GM21526 (cell line): ENCODE measurements at regions not wholly inside any gene's neighbourhood (a gene's known extent, or its start where the extent isn't known, plus 50 kb on each side); places are given as distances from the start of the nearest gene placed in this dataset.
A peak's percentile ranks its signal among the peaks of the same experiment; 100 is the strongest.

Source experiments
- ATAC-seq: cut with Tn5 transposase; IDR thresholded peaks from one replicate; pipeline ENCODE4 v1.9.1; 2021; ENCODE audit warnings: moderate library complexity; ENCODE audit not compliant: unreplicated experiment, low FRiP score

DNA sequence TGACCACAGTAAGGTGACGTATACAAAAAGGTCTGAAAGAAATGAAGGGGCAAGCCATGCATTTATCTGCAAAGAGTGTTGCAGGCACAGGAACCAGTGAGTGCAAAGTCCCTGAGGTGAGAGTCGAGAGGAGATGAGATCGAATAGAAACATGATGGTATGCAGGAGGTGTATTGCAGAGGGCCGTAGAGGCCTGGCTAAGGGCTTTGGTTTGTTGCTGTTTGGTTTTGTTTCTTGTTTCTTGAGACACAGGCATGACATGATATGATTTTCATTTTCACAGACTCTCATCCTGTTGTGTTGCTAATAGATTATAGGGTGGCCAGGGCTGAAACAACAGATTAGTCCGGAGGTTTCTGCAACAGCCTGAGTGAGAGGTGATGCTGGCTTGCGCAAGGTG lies 80.4 kb downstream of the HSPH1 start:
- no peak for ATAC-seq

DNA sequence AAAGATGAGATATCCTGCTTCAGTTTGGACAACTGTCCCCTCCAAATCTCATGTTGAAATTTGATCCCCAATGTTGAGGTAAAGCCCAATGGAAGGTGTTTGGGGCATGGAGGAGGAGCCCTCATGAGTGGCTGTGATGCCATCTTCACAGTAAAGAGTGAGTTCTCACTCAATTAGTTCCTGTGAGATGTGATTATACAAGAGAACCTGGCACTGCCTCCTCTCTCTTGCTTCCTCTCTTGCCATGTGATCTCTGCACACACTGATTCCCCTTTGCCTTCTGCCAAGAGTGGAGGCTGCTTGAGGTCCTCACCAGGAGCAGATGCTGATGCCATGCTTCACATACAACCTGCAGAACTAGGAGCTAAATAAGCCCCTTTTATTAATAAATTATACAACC lies 86.9 kb downstream of the HSPH1 start:
- no peak for ATAC-seq

DNA sequence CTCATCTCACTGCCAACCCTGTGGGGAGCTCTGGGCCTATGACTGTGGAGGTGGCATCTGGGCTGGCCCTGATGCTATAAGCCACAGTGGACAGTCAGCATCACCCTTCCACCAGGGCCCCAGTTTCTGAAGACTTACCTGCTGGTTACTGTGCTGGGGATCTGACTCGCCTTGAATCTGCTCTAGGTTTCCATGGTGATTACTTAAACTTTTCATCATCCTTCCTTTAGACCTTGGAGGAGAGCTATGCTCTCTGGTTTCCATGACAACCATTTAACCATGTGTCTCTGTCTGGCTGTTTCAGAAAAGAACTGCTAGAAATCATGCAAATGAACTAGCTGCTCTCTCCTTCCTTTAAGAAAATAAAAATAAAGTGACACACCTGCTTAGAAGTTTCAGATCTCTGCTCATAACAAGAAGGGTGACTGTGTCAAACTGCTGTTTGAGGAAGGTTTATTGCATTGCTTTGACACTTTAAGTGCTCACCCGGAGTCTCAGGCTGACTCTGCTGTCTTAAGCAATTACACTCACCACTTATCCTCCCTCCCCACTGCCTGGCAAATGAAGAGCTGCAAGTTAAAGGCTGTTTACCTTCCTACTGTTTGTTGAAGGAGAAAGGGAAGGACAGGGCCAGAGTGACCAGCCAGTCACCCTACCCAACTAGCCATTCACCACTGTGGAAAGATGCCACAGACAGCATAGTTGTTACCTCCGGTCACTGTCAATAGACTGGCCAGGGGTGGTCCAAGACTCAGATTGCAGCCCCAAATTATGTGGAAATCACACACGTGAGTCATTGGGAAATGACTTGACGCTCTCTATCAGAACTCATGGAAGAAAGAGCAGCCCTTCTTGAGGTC lies 87.6 kb downstream of the HSPH1 start:
- ATAC-seq = peak; percentile 95

DNA sequence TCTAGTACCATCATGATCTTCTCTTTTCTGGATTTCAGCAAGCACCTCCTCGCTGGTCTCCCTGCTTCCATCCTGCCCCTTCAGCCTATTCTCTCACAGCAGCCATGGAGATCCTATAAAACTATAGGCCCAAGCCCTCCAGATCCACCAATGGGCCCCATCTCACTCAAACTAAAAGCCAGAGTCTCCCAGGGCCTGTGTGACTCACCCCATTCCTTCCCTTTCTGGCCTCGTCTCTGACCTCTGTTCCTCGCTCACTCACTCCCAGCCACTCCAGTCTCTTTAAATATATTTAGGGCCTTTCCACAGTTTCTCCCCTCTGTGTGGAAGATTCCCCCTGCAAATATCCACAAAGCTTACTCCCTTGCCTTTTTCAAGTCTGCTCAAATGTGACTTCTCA lies 89.7 kb downstream of the HSPH1 start:
- no peak for ATAC-seq

DNA sequence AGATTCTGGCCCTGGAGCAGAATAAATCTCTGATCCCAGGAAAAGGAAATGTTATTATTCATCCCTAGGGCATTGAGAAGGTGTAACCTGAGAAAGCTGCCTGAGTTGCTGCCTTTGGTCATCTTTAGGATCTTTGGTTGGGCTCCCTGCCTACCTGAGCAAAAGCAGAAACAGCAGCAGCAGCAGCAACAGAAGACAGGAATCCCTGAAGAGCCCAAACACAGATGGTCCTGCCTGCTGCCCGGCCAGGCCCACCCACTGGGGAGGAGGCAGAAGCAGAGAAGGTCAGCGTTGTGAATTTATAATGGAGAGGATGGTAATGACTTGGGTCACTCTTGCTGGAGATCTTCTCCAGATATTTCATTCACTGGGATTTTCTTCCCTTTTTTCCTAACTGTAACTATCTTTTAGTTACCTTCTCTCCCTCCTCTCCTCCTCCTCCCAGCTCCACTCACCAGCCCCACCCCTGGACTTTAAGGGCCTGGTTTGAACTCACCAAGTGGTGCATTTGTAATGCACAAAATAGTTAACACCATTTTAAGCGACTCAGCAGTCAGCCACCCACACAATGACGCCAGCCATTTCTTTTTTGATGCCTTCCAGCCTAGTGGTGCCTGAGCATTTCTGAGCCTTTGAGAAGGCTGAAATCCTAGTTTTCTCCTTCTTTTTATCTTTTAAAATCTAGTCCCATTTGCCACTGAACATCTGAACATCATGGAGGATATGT lies 91.7 kb downstream of the HSPH1 start:
- ATAC-seq = no peak

DNA sequence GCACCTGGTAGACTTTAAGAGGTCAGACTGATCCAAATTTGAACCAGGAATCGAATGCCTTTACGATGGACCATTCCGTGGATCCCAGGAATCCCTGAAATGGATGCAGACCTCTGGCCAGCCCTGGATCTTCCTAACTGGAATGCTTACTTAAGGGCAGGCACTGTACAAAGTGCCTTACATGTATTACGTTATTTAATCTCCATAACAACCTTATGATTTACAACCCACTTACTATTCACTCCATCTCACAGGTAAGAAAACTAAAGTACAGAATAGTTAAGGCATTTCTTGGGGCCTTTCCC lies 93.6 kb downstream of the HSPH1 start:
- ATAC-seq = no peak

DNA sequence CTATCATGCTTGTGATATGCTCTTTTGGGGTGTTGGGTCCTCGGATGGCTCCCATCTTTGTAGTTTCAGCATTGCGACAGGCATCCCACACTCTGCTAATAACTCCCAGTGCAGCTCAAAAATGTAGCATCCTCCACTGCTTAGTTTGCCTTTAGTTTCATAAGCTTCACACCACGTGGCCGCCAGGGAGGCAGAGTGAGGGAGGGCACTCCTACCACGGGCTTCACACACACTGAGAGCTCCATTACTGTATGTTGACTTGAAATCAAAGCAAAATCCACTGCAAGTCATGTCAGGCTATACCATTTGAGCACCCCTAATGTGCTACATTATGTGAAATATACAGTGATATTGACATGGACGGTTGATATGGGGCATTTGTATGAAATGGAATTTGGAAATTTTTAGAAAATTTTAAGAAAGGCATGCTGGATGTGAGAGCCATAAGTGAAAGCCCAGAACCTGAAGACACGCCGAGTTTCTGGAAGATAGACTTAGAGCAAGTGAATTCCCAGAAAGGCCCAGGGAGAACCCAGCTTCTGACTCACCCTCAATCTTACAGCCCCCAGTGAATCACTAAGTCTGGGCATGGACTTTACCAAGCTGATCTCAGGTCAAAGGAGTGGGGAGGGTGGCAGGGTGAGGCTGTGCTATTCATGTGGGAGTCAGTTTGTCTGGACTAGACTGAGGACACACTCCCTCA lies 94.1 kb downstream of the HSPH1 start:
- ATAC-seq = no peak

DNA sequence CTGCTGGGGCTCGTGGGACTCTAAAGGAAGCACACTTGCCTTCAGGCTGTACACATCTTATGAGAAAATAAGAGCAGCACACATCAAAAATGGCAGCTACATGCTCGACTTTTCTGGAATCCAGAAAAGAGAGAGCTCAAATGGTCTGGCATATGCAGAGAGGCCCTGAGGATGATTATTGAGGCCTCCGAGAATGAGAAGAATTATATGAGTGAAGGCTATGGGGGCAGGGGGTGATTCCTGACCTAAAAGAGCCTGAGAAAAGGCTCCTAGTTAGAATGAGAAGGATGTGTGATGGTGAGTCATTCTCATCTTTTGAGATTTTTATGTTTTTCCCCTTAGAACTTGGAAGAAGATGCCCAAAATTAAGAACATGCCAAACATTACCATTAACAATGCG lies 97.1 kb downstream of the HSPH1 start:
- no peak for ATAC-seq

DNA sequence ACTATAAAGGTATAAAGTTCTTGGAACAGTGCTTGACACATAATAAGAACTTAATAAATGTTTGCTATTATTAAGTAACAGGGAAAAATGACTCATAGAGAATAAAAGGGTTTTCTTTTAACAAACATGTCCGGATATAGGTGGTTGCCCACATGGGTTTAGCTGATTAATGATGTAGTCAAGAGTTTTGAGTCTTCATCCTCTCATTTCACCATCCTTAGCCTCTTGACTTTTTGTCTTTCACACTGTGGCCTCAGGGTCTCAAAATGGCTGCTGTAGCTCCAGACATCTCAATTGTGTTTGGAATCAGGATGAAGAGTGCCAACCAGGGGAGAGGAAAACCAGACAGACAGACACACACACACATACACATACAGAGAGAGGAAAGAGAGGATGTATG lies 97.9 kb downstream of the HSPH1 start:
- no peak for ATAC-seq

DNA sequence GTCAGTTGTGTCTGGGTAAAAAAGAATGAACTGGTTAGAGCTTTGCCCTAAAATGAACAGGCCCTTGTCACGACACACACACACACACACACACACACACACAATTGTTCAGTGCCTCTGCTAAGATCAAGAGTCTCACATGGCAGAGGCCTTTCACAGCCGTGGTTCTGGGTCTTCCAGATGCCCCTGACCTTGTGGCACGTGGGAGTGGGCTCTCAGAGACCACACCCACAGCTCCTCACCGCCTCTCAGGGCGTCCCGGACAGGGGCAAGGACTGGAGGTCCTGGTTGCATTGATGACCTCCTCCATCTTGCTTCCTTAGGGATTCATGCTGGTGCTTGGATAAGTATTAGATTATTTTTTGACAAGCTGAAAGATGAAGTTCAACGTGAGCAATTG lies 101.0 kb downstream of the HSPH1 start:
- no peak for ATAC-seq

DNA sequence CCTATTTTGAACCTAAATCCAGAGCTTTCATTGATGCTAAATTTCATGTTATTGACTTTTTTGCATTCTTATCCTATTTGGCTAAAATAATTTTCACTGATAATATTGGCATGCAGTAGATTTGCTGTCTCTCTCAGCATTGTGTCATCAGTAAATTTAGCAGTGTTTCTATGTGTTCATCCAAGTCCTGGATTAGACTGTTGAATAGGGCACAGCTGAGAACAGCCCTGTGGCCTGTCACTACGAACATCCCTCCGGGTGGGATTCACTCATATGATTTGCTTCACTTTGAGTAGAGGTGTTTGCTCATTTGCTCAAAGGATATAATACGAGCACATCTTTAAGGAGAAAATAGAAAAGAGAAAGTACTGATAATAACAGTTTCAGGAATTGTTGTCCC lies 101.5 kb downstream of the HSPH1 start:
- no peak for ATAC-seq

DNA sequence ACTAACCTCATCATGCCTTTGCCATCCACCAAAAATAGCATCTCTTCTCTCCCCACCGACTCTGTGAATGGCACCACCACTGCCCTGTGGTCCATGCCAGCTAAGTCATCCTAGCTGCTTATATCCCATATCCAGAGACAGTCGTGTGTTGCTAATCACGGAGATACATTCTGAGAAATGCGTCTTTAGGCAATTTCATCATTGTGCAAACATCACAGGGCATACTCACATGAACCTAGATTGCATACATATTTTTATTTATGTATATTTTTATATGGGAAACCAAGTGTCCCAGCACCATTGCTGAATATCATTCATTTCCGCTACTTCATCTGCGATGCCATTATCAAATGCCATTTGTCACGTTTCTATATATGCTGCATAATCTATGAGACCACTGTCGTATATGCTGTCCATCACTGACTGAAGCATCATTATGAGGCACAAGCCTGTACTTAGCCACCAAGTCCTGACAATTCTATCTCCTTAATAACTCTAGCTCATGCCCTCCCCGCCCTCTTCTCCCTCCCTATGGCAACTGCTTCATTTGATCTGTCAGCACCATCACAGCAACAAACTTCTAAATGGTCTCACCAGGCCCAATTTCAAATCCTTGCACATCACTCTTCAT lies 104.2 kb downstream of the HSPH1 start:
- ATAC-seq = no peak

DNA sequence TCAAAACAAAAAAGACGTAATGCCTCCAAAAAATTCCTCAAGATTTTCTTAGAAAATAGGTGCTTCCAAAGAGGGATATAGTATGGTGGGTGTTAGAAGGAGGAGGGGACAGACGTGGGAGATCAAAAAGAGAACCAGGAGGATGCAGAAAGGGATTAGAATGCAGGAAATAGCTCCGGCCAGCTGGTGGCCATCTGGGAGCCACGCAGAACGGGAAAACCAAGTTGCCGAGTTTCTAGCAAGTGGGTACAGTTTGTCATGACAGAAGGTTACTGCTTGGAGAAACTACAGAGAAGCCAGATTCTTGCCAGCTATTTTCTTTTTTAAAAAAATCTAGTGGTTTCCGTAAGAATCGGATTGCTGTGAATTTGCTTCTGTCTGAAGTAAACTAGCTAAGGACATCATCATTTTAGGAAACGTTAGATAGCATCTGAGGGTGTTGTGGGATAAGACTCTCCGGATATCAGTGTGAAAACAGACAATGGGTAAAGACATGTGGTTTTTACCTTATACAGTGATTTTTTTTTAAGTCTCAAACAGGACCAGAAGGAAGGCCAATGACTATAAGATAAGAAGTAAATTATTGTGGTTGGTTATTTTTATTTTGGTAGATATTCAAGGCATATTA lies 104.9 kb downstream of the HSPH1 start:
- no peak for ATAC-seq

DNA sequence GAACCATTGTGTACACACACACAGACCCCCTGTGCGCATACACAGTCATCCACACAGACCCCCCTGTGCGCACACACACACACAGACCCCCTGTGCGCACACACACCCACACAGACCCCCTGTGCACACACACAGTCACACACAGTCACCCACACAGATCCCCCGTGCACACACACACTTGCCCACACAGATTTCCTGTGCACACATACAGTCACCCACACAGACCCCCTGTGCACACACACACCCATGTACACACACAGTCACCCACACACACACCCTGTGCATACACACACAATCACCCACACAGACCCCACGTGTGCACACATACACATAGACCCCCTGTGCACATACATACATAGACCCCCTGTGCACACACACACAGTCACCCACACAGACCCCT lies 106.1 kb downstream of the HSPH1 start:
- no peak for ATAC-seq

DNA sequence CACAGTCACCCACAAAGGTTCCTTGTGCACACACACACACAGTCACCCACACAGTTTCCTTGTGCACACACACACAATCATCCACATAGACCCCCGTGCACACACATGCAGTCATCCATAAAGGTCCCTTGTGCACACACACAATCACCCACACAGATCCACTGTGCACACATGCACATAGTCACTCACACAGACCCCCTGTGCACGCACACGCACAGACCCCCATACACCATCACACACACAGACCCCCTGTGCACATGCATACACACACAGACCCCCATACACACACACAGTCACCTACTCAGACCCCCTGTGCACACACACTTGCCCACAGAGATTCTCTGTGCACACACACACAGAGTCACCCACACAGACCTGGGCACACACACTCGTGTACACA lies 107.1 kb downstream of the HSPH1 start:
- ATAC-seq = no peak

DNA sequence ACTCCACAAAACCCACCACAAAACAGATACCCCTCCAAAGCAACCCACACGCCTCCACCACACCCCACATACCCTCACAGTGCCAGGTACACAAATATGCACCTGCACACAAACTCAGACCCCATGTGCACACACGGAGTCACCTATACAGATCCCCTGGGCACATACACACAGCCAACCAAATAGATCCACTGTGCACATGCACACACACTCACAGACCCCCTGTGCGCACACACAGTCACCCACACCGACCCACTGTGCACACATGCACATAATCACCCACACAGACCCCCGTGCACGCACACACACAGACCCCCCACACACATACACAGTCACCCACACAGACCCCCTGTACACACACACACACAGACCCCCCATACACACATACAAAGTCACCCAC lies 107.8 kb downstream of the HSPH1 start:
- no peak for ATAC-seq

DNA sequence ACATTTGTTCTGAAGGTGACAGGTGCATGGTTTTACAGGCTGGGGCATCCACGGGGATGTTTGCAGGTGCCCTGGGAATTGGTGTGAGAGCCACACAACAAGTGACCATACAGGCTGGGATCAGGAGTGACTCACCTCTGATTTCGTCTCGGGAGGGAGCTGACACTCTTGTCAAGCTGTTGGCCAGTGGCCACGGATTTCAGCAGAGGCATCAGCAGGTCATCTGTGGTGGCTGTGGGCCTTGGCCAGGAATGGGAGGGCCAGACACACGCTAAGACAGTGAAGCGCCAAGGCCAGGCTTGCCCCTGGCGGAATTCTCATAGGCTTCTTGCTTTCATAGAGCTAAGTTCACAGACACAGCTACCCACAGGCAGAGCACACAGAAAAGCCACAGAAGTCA lies 108.6 kb downstream of the HSPH1 start:
- no peak for ATAC-seq

DNA sequence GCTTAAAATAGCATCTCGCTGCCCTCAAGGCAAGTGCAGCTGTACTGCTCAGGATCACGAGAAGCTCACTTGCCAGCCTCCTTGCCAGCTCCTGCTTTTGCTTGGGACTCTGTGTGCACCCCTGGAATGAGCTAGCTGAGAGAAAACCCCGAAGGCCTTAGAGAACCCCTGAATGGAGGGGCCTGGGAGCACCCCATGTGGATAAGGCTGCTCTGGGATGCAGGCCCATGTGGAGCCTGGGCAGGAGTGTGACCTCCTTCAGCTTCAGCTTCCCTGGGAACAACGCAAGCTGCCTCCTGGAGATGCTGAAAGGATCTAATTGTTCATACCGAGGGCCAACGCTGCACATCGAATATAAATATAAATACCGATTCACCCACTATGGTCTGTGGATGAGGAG lies 109.2 kb downstream of the HSPH1 start:
- no peak for ATAC-seq

DNA sequence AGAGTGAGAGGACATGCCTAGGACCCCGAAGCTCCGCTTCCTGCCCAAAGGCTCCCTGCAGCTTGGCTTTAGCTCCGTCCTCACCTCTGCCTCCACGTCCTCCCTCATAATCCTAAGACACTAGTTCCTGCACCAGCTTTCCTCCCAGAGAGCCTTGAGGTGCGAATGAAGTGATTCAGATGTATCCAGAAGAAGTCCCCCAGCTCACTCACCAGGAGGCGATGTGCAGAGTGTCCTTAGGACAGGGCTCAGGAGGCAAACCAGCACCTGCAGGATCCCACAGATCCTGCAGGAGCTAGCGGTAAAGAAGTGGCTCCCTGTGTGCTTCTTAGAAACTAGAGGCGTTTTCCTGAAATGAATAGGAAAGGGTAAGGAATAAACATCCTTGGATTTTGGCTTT lies 109.7 kb downstream of the HSPH1 start:
- ATAC-seq = no peak

DNA sequence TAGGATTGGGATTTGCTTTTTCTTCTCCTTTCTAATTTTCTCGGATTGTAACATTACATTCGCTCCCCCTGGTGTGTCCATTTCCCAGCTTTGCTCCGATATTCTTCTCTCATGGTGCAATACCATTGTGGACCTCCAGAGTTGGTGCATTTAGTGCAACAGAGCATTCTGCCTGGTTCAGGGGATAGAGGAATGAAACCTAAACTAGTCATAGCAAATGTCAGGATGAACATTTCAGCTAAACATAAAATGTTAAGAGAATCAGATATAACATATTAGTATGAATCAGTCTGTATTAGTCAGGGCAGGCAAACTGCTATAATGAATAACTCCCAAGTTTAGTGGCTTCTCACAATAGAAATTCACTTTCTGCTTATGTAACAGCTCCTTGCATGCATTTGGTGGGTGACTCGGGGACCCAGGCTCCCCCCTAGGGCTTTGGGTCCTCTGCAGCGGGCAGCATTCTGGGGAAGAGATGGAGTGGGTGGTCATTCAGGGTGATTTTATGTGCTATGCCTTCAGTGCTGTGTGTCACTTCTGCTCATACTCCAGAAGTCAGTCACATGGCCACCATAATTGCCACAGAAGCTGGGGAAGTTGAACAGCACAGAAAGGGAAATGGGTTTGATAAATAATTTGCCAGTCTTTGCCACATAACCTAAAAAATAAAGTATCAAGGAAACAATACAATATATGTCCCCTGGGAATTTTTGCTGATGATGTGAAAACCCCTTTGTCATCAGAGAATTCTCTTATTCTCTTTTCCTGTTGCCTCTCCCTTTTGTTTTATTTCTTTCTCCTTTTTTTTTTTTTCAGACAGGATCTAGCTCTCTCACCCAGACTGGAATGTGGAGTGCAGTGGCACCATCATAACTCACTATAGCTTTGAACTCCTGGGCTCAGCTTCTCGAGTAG lies 111.0 kb downstream of the HSPH1 start:
- ATAC-seq = no peak
